ENCODE measurements at regions not wholly inside any gene's neighbourhood (a gene's known extent, or its start where the extent isn't known, plus 50 kb on each side); places are given as distances from the start of the nearest gene placed in this dataset.

DNA sequence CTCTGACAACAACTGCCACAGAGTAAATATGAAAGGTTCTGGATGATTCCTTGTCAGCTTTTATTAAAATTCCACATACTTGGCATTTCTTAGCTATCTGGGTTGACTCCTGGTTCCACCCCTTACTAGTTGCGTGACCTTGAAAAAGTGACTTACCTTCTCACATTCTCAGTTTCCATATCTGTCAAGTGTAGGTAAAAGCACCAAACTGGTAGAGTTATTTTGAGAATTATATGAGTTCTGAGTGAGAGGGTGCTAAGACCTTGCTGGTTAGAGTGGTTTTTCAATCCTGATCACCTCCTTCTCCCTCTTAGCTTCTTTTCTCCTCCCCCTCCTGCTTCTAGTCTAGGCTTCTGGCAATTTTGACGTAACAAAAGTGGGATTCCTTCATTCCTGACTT lies 83.4 kb upstream of the ABCD3 start:
- Histone ChIP-seq H3K36me3 (no peaks in the 10 kb centered on the region), H3K9me3 (no peaks in the 10 kb centered on the region), H3K4me3 (no peak overlapping the region), H3K4me1 (peaks cover 0 to 14% (median 0%) of the 10 kb centered on the region in 3 donors), H3K27me3 (no peaks in the 10 kb centered on the region), H3K27ac (peak overlapping the region in 1 of 4 donors; percentile 2)
- 72 to 79% methylated on average over 2 of the region's 2 CpGs for WGBS, 2 donors (ENCODE audit: low coverage in 1 of 2)
- TF ChIP-seq, protein P1, sequence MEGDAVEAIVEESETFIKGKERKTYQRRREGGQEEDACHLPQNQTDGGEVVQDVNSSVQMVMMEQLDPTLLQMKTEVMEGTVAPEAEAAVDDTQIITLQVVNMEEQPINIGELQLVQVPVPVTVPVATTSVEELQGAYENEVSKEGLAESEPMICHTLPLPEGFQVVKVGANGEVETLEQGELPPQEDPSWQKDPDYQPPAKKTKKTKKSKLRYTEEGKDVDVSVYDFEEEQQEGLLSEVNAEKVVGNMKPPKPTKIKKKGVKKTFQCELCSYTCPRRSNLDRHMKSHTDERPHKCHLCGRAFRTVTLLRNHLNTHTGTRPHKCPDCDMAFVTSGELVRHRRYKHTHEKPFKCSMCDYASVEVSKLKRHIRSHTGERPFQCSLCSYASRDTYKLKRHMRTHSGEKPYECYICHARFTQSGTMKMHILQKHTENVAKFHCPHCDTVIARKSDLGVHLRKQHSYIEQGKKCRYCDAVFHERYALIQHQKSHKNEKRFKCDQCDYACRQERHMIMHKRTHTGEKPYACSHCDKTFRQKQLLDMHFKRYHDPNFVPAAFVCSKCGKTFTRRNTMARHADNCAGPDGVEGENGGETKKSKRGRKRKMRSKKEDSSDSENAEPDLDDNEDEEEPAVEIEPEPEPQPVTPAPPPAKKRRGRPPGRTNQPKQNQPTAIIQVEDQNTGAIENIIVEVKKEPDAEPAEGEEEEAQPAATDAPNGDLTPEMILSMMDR (IDR thresholded peaks at IDR 0.05), result no peak
- TF ChIP-seq EP300 (IDR thresholded peaks at IDR 0.05) (no peak), POLR2AphosphoS5 (IDR thresholded peaks at IDR 0.05) (no peak), POLR2A (IDR thresholded peaks at IDR 0.05) (no peak)
- no peak for ATAC-seq

DNA sequence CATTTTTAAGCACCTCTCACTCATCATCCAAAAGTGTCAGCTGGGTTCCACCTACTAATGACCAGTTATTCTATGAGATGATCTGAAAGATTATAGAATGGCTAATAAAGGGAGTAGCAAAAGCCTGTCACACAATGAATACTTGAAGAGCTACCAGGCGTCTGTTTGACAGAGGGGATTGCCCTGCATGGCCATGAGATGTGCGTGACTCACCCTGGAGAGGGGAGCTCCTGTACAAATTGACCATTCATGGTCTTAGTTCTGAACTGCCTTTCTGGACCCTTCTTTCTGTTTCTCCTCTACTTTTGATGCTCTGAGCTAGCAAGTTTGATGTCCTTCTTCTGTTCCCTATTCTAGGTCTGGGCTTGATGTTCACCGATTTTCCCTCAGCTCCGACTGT lies 85.2 kb upstream of the ABCD3 start:
- ATAC-seq, result no peak
- Histone ChIP-seq H3K9me3 (no peaks in the 10 kb centered on the region), H3K27ac (no peak overlapping the region)

DNA sequence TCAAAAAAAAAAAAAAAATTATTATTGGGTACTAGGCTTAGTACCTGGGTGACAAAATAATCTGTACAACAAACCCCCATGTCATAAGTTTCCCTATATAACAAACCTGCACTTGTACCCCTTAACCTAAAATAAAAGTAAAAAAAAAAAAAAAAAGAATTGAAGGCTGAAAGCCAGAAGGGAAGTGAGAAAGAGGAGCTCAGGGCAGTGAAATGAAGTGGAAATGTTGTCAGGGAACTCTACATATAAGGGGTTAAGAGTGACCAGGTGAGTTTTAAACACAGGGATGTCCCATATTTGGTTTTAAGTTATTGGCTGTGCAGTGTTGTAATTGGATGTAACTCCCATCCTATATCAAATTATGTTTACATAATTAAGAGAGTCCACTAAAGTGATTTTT lies 85.7 kb upstream of the ABCD3 start:
- Histone ChIP-seq H3K27ac (no peak overlapping the region), H3K27me3 (no peaks in the 10 kb centered on the region), H3K4me3 (no peak overlapping the region), H3K9me3 (no peaks in the 10 kb centered on the region), H3K4me1 (peaks cover 0 to 16% (median 0%) of the 10 kb centered on the region in 3 donors), H3K36me3 (no peaks in the 10 kb centered on the region)
- ATAC-seq, result no peak
- no peak for TF ChIP-seq POLR2AphosphoS5 (IDR thresholded peaks at IDR 0.05)
- TF ChIP-seq, protein P1 (IDR thresholded peaks at IDR 0.05), result no peak

More for the DNA sequence above, 85.2 kb upstream of the ABCD3 start:
- no peak overlapping the region for H3K4me3 ChIP-seq
- no peak for TF ChIP-seq POLR2A (IDR thresholded peaks at IDR 0.05)
- TF ChIP-seq, protein P1 (IDR thresholded peaks at IDR 0.05), result no peak
- no peak for TF ChIP-seq POLR2AphosphoS5 (IDR thresholded peaks at IDR 0.05)
- no peak for TF ChIP-seq EP300 (IDR thresholded peaks at IDR 0.05)
- H3K36me3 ChIP-seq, result no peaks in the 10 kb centered on the region
- H3K27me3 ChIP-seq, result no peaks in the 10 kb centered on the region
- H3K4me1 ChIP-seq, result peaks cover 0 to 14% (median 0%) of the 10 kb centered on the region in 3 donors
- WGBS, 2 donors (ENCODE audit: low coverage in 1 of 2), result 63 to 71% methylated on average over 3 to 4 of the region's 4 CpGs

- no peaks in the 10 kb centered on the region for H3K36me3 ChIP-seq
- no peaks in the 10 kb centered on the region for H3K9me3 ChIP-seq
- H3K27me3 ChIP-seq, result no peaks in the 10 kb centered on the region
- H3K4me3 ChIP-seq, result no peak overlapping the region
- H3K27ac ChIP-seq, result no peak overlapping the region
- TF ChIP-seq, protein P1 (IDR thresholded peaks at IDR 0.05), result peak in 2 of 4 experiments; percentile 48 to 53
- no peak for TF ChIP-seq EP300 (IDR thresholded peaks at IDR 0.05)
- peaks cover 0 to 23% (median 4%) of the 10 kb centered on the region in 3 donors for H3K4me1 ChIP-seq
- 18 to 40% methylated on average over 1 to 3 of the region's 3 CpGs for WGBS, 2 donors (ENCODE audit: low coverage in 1 of 2)
- peak; percentile 29 for ATAC-seq
These were observed 88.2 kb upstream of the ABCD3 start for GRCh38 chr1:94329986-94330385.

DNA sequence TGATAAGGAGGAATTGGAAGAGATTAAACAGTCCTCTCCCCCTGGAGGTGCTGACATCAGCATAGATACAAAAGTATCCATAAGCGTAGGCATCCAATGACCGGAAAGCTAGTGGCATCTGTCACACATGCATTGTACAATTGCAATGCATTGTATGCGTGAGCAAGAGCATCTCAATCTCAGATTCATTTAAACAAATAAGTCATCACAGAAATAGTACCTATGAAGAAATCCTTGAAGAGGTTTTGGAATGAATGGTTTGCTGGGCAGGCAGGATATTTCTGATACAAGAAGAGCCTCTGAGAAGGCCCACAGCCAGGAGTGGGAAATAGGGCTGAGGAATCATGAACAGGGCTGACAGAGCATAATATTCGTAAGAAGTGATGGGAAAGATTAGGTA lies 88.9 kb upstream of the ABCD3 start:
- Histone ChIP-seq H3K27ac (no peak overlapping the region), H3K27me3 (no peaks in the 10 kb centered on the region), H3K36me3 (no peaks in the 10 kb centered on the region), H3K4me3 (no peak overlapping the region), H3K9me3 (no peaks in the 10 kb centered on the region), H3K4me1 (peaks cover 0 to 21% (median 4%) of the 10 kb centered on the region in 3 donors)
- ATAC-seq, result no peak
- TF ChIP-seq POLR2A (IDR thresholded peaks at IDR 0.05), result no peak
- TF ChIP-seq, protein P1 (IDR thresholded peaks at IDR 0.05), result no peak
- no peak for TF ChIP-seq EP300 (IDR thresholded peaks at IDR 0.05)
- no peak for TF ChIP-seq POLR2AphosphoS5 (IDR thresholded peaks at IDR 0.05)
- 95 to 100% methylated on average over 4 of the region's 4 CpGs for WGBS, 2 donors (ENCODE audit: low coverage in 1 of 2)

Data from gastroesophageal sphincter (tissue), 4 donors.